SU-DHL-6 (cell line): ENCODE measurements at regions not wholly inside any gene's neighbourhood (a gene's known extent, or its start where the extent isn't known, plus 50 kb on each side); places are given as distances from the start of the nearest gene placed in this dataset.

ENCODE experiments used
- H2AFZ ChIP-seq: fragments of 200-600 bp; sonication (generic); 2 replicates; pipeline ENCODE4 v1.6.1; 2014; ENCODE audit warnings: low read depth, mild to moderate bottlenecking, moderate library complexity, mixed read lengths, antibody characterized with exemption, low read length; ENCODE audit not compliant: severe bottlenecking
- H3F3A ChIP-seq: fragments of 200-600 bp; shearing (Covaris generic); 2 replicates; pipeline ENCODE4 v1.6.0; 2016; ENCODE audit warnings: antibody characterized with exemption, mild to moderate bottlenecking; ENCODE audit not compliant: insufficient read depth
- H3K27ac ChIP-seq: fragments of 200-600 bp; sonication (generic); 2 replicates; pipeline ENCODE4 v1.5.1; 2016; ENCODE audit warnings: low read depth, mild to moderate bottlenecking, low read length, moderate library complexity, mixed read lengths
- H3K27me3 ChIP-seq: fragments of 200-600 bp; sonication (generic), shearing (Covaris generic); 2 replicates; pipeline ENCODE4 v1.6.0; 2014; ENCODE audit warnings: mild to moderate bottlenecking, low read length
- H3K36me3 ChIP-seq: fragments of 200-600 bp; sonication (generic); 2 replicates; pipeline ENCODE4 v1.6.1; 2014; ENCODE audit warnings: mild to moderate bottlenecking, low read length, mixed read lengths
- H3K4me2 ChIP-seq: fragments of 300-600, 200-600 bp; shearing (Covaris generic), sonication (generic); 2 replicates; pipeline ENCODE4 v1.6.0; 2014; ENCODE audit warnings: low read length, low read depth, mild to moderate bottlenecking; ENCODE audit not compliant: poor library complexity, severe bottlenecking
- H3K4me3 ChIP-seq: fragments of 200-600 bp; sonication (generic); 2 replicates; pipeline ENCODE4 v1.5.1; 2014; ENCODE audit warnings: antibody characterized with exemption, low read length, mild to moderate bottlenecking, mixed read lengths; ENCODE audit not compliant: insufficient read depth, poor library complexity, severe bottlenecking
- H3K79me2 ChIP-seq: fragments of 200-600 bp; sonication (generic); 2 replicates; pipeline ENCODE4 v1.6.1; 2014; ENCODE audit warnings: mild to moderate bottlenecking, low read length, moderate library complexity; ENCODE audit not compliant: insufficient read depth
- H3K9ac ChIP-seq: fragments of 200-600 bp; sonication (generic); 2 replicates; pipeline ENCODE4 v1.7.0; 2014; ENCODE audit warnings: mild to moderate bottlenecking, low read length
- H3K9me2 ChIP-seq: fragments of 200-600 bp; sonication (generic); replicated peaks from 2 replicates; pipeline ENCODE4 v1.6.1; 2014; ENCODE audit warnings: low read length; ENCODE audit not compliant: insufficient read depth
- H3K9me3 ChIP-seq: fragments of 200-600 bp; sonication (generic); 2 replicates; pipeline ENCODE4 v1.6.1; 2014; ENCODE audit warnings: low read length, mixed read lengths; ENCODE audit not compliant: insufficient read depth
- H4K20me1 ChIP-seq: fragments of 200-600 bp; sonication (generic); 2 replicates; pipeline ENCODE4 v1.6.1; 2014; ENCODE audit warnings: low read depth, mild to moderate bottlenecking, antibody characterized with exemption, low read length, moderate library complexity, mixed read lengths
- CTCF ChIP-seq: fragments of 200-600 bp; sonication (generic); IDR thresholded peaks from one replicate; pipeline ENCODE4 v1.5.1; 2017; ENCODE audit warnings: antibody characterized with exemption, mild to moderate bottlenecking, low read length, moderate library complexity; ENCODE audit not compliant: insufficient read depth, poor library complexity, severe bottlenecking
- EZH2phosphoT487 ChIP-seq: fragments of 200-600 bp; sonication (generic), shearing (Covaris generic); conservative IDR thresholded peaks from 2 replicates; pipeline ENCODE4 v1.6.1; 2018; ENCODE audit warnings: mild to moderate bottlenecking, antibody characterized with exemption, low read length, moderate library complexity, mixed read lengths

- Histone ChIP-seq H4K20me1 (no peaks in the 10 kb centered on the region), H3K27ac (no peak overlapping the region), H3F3A (no peaks in the 10 kb centered on the region), H3K9ac (no peak overlapping the region), H3K9me3 (no peaks in the 10 kb centered on the region), H3K9me2 (no peaks in the 10 kb centered on the region), H3K79me2 (no peaks in the 10 kb centered on the region), H3K36me3 (no peaks in the 10 kb centered on the region), H3K4me2 (no peak overlapping the region), H2AFZ (no peak overlapping the region), H3K27me3 (no peaks in the 10 kb centered on the region), H3K4me3 (no peak overlapping the region)
- no peak for TF ChIP-seq EZH2phosphoT487
- no peak for TF ChIP-seq CTCF
Observed at GRCh38 chr16:87119168-87119567, 198.0 kb downstream of the C16orf95 start.

- Histone ChIP-seq H3K27me3 (no peaks in the 10 kb centered on the region), H2AFZ (no peak overlapping the region), H3K79me2 (no peaks in the 10 kb centered on the region), H3K9ac (no peak overlapping the region), H3K9me3 (no peaks in the 10 kb centered on the region), H3K27ac (no peak overlapping the region), H3K9me2 (no peaks in the 10 kb centered on the region), H3K4me2 (no peak overlapping the region), H3K36me3 (no peaks in the 10 kb centered on the region), H4K20me1 (no peaks in the 10 kb centered on the region), H3K4me3 (no peak overlapping the region), H3F3A (no peaks in the 10 kb centered on the region)
- TF ChIP-seq EZH2phosphoT487 = no peak
- no peak for TF ChIP-seq CTCF
Observed at GRCh38 chr16:87119748-87120147, 197.4 kb downstream of the C16orf95 start.

GRCh38 chr16:87121816-87122215 is 195.4 kb downstream of the C16orf95 start:
- Histone ChIP-seq H3K36me3 (no peaks in the 10 kb centered on the region), H3K27ac (no peak overlapping the region), H4K20me1 (no peaks in the 10 kb centered on the region), H3K9me3 (no peaks in the 10 kb centered on the region), H3K27me3 (no peaks in the 10 kb centered on the region), H3K9ac (no peak overlapping the region), H3K79me2 (no peaks in the 10 kb centered on the region), H3K9me2 (no peaks in the 10 kb centered on the region), H2AFZ (no peak overlapping the region), H3F3A (no peaks in the 10 kb centered on the region), H3K4me2 (no peak overlapping the region), H3K4me3 (no peak overlapping the region)
- no peak for TF ChIP-seq EZH2phosphoT487
- no peak for TF ChIP-seq CTCF
